ENCODE measurements at regions not wholly inside any gene's neighbourhood (a gene's known extent, or its start where the extent isn't known, plus 50 kb on each side); places are given as distances from the start of the nearest gene placed in this dataset.

DNA sequence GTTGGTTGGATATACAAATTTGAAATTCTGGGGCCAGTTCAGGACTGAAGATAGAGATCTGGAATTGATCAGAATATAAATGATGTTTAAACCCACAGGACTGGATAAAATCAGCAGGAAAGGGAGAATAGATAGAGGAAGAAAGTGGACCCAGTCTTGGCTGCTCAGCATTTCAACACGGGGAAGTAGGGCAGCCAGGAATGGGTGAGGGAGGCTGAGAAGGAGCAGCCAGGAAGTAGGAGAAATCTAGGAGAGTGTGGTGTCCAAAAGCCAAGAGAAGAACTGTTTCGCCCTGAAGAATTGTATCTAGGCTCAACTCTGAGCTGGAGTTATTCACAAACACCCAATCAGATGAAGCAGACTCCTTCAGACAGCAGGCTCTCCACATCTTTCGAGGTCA lies 197.9 kb downstream of the CDCA7 start:
- 63 to 73% (median 63%) methylated on average over 3 of the region's 3 CpGs for WGBS, 4 donors
- Histone ChIP-seq H3K27ac (no peak overlapping the region), H3K4me1 (peaks cover 0 to 4% (median 0%) of the 10 kb centered on the region in 12 donors), H3K9me3 (no peaks in the 10 kb centered on the region), H3K36me3 (no peaks in the 10 kb centered on the region), H3K27me3 (peaks cover 0 to 18% (median 0%) of the 10 kb centered on the region in 9 donors), H3K4me3 (no peak overlapping the region)
- ATAC-seq (no peak), DNase-seq (no peak)
- TF ChIP-seq, protein P1, sequence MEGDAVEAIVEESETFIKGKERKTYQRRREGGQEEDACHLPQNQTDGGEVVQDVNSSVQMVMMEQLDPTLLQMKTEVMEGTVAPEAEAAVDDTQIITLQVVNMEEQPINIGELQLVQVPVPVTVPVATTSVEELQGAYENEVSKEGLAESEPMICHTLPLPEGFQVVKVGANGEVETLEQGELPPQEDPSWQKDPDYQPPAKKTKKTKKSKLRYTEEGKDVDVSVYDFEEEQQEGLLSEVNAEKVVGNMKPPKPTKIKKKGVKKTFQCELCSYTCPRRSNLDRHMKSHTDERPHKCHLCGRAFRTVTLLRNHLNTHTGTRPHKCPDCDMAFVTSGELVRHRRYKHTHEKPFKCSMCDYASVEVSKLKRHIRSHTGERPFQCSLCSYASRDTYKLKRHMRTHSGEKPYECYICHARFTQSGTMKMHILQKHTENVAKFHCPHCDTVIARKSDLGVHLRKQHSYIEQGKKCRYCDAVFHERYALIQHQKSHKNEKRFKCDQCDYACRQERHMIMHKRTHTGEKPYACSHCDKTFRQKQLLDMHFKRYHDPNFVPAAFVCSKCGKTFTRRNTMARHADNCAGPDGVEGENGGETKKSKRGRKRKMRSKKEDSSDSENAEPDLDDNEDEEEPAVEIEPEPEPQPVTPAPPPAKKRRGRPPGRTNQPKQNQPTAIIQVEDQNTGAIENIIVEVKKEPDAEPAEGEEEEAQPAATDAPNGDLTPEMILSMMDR (IDR thresholded peaks at IDR 0.05), result no peak
- no peak for TF ChIP-seq POLR2A (IDR thresholded peaks at IDR 0.05)
- intact Hi-C loops (cut with DNase I), result no loop called here

DNA sequence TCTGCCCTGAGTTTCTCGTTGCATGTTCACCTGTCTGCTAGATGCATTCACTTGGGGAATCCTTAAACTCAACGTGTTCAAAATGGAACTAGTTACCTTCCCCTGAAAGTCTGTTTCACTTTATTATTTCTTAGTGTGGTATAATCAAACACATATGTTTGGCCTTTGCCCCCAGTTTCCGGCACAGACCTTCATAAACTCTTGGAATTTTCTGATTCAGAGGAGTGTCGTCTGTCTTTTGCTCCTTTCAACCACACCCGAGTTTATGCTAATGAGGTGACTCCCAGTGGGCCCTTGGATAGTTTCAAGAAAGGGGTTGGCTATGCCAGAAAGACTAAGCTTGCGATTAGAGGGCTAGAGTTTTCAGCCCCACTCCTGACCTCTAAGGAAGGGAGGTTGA lies 198.9 kb downstream of the CDCA7 start:
- WGBS, 4 donors, result 66 to 76% (median 69%) methylated on average over 6 of the region's 6 CpGs
- H3K36me3 ChIP-seq, result no peaks in the 10 kb centered on the region
- no peak overlapping the region for H3K27ac ChIP-seq
- intact Hi-C loops (cut with DNase I), result no loop called here
- H3K4me3 ChIP-seq, result no peak overlapping the region
- peaks cover 0 to 25% (median 0%) of the 10 kb centered on the region in 9 donors for H3K27me3 ChIP-seq
- TF ChIP-seq, protein P1 (IDR thresholded peaks at IDR 0.05), result no peak
- TF ChIP-seq POLR2A (IDR thresholded peaks at IDR 0.05), result no peak
- ATAC-seq, result no peak
- no peaks in the 10 kb centered on the region for H3K9me3 ChIP-seq
- DNase-seq, result no peak
- peaks cover 0 to 3% (median 0%) of the 10 kb centered on the region in 12 donors for H3K4me1 ChIP-seq

DNA sequence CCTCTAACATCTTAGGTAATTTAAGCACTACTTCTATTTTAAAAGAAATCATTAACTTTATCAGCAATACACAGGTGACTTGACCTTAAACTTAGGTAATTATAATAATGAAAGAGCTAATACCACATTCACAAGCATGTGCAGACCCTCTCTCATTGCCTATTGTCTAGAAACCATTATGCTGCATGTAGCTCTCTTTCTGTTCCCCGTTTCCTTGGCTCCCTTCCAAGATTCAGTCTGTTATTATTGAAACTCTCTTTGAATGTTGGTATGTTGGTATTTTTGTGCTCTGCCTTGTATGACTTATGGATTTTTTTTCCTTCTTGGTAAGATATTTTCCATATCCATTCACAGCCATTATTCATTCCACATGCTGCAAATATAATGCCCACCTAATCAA lies 201.2 kb downstream of the CDCA7 start:
- 0 to 4% (median 3%) methylated on average over 1 of the region's 1 CpG for WGBS, 4 donors
- Histone ChIP-seq H3K9me3 (no peaks in the 10 kb centered on the region), H3K27ac (no peak overlapping the region), H3K4me1 (peaks cover 0 to 3% (median 0%) of the 10 kb centered on the region in 12 donors), H3K36me3 (no peaks in the 10 kb centered on the region), H3K4me3 (no peak overlapping the region), H3K27me3 (peaks cover 0 to 28% (median 0%) of the 10 kb centered on the region in 9 donors)
- DNase-seq (no peak), ATAC-seq (no peak)
- TF ChIP-seq POLR2A (IDR thresholded peaks at IDR 0.05), result no peak
- TF ChIP-seq, protein P1 (IDR thresholded peaks at IDR 0.05), result no peak
- intact Hi-C loops (cut with DNase I), result no loop called here

DNA sequence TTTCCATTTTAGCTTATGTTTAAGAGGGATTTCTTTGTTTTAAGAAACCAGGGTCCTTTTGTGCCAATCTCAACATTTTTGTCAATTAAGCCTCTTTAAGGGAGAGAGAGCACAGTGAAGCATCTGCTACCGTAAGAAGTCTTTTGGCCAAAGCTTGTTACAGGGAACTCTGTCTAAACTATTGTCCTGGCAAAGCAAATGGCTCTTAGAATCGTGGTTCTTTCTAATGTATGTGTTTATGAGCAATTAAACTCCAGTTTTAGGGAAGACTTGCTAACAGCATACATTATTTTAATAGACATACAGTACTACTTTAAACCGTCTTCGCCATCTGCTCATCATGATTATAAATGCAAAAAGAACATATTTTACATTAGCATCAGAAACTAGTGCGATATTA lies 202.1 kb downstream of the CDCA7 start:
- no peaks in the 10 kb centered on the region for H3K9me3 ChIP-seq
- peaks cover 0 to 28% (median 0%) of the 10 kb centered on the region in 9 donors for H3K27me3 ChIP-seq
- TF ChIP-seq POLR2A (IDR thresholded peaks at IDR 0.05), result no peak
- H3K4me3 ChIP-seq, result no peak overlapping the region
- WGBS, 4 donors, result 81 to 89% (median 83%) methylated on average over 5 of the region's 5 CpGs
- intact Hi-C loops (cut with DNase I), result no loop called here
- H3K27ac ChIP-seq, result no peak overlapping the region
- no peaks in the 10 kb centered on the region for H3K36me3 ChIP-seq
- DNase-seq (no peak), ATAC-seq (no peak)
- peaks cover 0 to 3% (median 0%) of the 10 kb centered on the region in 12 donors for H3K4me1 ChIP-seq

DNA sequence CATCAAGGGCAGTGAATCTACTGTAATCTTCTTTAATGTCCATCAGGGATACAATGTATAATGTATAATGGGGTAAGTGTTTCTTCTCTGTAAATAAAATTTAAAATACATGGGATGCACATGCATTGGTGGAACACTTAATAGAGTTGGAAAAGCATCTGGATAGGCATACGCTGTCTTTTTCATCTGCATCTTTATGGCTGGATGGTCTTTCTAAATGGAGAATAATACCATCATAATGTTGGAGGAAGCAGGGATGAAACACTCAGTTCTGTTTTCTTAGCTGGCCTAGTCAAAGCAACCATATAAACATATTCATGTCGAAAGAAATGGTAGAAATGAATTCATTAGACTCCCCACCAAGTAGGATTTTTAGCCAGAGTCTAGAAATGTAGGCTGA lies 202.8 kb downstream of the CDCA7 start:
- ATAC-seq (no peak), DNase-seq (no peak)
- intact Hi-C loops (cut with DNase I), result no loop called here
- TF ChIP-seq, protein P1 (IDR thresholded peaks at IDR 0.05), result no peak
- no peak for TF ChIP-seq POLR2A (IDR thresholded peaks at IDR 0.05)
- WGBS, 4 donors, result 90 to 95% (median 95%) methylated on average over 2 of the region's 2 CpGs
- Histone ChIP-seq H3K27me3 (peaks cover 0 to 28% (median 0%) of the 10 kb centered on the region in 9 donors), H3K4me3 (no peak overlapping the region), H3K9me3 (no peaks in the 10 kb centered on the region), H3K36me3 (no peaks in the 10 kb centered on the region), H3K27ac (no peak overlapping the region), H3K4me1 (peaks cover 0 to 3% (median 0%) of the 10 kb centered on the region in 12 donors)
